ENCODE measurements at regions not wholly inside any gene's neighbourhood (a gene's known extent, or its start where the extent isn't known, plus 50 kb on each side); places are given as distances from the start of the nearest gene placed in this dataset.
"Not testable (repeated sequence)": the region's sequence is repeated elsewhere in the genome, so short reads cannot be mapped to it uniquely, and the experiment has no call there.

DNA sequence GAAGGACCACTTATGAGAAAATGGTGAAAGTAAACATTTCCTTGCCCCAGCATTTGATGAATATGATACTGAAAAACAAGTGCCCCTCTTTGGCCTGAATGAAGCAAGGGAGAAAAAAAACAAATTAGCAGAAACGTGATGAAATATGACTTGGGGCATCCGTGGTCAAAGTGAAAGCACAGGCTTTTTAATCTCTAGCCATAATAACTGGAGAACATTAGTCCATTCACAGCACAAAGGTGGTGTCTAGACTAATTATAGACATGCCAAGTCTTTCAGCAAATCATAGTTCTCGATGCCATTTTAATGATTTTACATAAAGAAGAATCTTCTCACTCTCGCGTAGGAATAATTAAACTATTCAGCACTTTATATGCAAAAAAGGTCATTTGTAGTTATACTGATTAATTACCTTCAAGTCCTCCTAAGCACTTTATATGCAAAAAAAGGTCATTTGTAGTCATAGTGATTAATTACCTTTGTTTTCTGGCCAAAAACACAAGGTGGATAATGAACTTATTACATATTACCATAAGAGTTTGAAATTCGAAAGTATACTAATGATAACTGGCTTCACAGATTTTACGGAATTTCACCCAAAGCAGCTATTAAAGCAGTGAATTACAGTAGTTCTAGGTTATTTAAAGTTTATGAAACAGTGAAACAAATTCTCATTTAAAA is 121.6 kb downstream of the ZNF22 start:
- not testable (repeated sequence) for DNase-seq

GRCh38 chr10:45135443-45136198 is 134.9 kb downstream of the ZNF22 start:
- DNase-seq = no peak

DNA sequence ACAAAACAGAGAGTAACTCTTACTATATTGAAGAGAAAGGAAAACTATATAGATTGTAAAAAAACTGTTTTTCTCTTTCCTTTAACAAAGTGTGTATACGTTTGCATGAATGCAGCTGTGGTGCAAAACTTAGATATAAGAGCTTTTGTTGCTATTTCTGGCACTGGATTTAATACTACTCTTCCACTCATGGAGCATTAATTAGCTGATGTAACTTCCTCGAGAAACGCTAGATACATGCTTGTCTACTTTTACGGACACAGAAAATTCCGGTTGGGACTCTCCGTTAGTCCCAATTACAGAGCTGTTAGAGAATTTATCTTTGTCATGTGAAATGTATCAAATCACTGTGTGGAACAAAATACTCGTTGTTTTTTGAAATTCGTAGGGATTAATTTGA is 135.5 kb downstream of the ZNF22 start:
- no peak for DNase-seq

DNA sequence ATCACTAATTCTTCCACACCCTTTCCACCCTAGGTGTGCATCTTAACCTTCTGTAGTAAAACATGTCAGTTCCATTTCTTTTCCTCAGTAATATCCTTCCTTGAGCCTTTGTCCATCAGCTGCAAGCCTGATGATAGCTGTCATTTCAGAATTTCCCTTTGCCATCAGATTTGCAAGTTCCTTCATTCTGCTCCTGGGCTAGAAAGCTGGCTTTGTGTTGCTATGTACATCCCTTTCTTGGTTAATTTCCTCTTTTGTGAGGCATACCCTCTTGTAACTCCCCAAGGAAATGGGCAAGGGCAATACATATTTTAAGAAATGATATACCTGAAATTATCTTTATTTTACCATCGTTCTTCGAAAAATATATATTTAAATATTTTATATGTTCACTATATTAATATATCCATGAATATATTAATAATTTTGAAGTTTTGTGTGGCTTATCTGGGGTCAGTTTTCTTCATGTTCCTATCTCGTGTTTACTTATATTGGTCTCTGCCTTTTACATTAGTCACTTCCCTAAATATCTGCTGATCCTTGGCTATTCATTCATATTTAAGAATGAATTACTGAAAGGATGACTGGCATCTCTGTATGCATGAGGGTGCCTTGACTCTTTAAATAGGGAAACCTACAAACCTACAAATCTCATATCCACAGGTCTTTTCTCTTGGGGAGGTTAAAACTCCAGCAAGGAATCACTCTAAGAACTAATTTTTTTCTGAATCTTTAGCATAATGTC is 143.8 kb downstream of the ZNF22 start:
- no peak for DNase-seq

DNA sequence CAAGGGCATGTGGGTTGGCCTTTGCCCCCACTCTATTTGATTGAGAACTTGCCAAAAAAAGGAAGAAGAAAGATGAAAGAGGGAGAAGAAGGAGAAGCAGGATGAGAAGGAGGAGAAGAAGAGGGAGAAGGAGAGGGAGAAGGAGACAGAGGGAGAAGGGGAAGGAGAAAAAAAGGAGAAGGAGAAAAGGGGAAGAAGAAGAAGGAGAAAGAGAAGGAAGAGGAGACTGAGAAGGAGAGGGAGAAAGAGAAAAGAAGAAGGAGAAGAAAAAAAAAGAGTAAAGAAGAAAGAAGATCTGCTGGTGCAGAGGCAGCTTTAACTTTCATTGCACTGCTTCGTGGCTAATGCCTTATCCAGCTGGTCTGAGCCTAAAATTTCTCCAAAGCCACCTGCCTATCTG is 144.4 kb downstream of the ZNF22 start:
- not testable (repeated sequence) for DNase-seq

DNA sequence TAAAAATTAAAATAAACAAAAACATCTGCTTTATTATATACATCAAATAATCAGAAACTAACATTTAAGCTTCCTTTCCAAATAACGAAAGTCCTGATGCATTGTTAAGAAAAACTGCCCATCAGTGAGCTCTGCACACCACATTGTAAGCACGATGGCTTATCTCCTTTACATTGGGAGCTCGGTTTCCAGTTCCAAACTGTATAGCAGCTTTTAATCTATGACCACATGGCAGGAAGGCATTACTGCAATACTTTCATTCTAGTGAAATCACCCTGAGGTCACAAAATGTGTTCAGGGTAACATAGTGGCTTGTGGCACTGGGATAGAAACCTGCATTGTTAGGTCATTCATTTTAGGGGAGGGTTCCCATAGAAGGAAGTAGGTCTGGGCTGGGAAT is 146.3 kb downstream of the ZNF22 start:
- no peak for DNase-seq

DNA sequence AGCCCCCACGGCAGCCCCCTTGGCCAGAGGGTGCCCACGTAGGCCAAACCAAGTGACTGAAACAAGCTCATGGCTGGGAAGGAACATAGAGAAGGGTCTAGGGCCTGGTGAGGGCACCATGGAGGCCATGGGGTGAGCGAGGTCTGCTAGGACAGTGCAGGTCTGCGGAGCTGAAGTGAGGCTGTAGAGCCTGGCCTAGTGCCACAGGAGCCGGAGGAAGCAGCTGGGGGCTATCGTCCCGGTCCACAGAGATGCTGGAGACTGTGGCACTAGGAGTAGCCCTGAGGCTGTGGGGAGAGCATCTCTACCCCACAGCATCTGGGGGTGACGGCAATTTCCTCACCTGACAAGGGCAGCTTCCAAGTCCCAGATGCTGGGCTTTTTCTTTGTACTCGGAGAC is 150.3 kb downstream of the ZNF22 start:
- DNase-seq = no peak

DNA sequence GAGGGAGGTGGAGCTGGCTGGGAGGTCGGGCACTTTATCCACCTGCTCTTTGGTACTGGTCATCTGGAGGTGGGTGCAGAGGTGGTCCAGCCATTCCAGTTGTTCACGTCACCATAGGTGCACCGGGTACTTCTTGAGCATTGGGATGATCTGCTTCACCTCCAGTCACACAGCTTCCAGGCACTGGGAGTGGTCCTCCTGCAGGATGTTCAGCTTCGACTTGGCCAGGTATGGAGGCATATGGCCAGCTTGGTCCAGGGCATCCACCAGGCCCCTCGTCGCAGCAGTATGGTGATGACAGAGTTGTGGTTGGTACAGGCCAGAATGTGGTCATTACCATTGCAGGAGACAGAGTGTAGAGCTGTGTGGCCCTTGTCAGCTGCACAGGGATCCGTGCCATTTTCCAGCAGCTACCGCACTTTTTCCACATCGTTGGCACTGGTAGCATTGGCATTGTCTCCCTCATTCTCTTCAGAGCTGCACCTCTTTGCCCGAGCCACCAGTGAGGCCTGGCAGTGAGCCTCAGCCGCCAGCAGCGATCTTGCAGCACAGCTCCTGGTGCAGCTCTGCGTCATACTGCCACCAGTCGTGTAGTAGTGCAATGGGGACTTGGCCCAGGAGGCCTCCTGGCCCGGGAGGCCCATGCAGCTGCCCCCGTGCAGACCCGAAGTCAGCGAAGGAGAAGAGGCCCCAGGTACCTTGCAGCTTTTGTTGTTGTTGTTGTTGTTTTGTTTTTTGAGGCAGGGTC is 150.9 kb downstream of the ZNF22 start:
- DNase-seq = no peak

DNA sequence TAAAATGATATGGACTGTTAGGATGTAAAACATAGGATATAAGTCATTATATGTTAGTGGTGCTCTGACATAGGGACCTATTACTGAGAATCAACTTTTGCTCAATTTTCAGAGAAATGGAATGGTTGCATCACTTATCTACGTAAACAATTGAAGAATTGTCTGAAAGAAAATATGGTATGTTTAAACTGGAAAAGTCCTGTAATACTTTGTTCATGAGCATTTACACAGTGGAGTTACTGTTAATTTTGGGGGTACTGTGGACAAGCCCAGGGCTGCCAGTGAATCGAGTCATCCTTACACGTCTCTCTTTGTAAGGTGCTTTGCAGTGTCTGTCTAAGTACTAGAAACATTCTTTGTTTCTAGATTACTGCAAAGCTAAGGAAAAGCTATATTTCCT is 152.0 kb downstream of the ZNF22 start:
- no peak for DNase-seq

DNA sequence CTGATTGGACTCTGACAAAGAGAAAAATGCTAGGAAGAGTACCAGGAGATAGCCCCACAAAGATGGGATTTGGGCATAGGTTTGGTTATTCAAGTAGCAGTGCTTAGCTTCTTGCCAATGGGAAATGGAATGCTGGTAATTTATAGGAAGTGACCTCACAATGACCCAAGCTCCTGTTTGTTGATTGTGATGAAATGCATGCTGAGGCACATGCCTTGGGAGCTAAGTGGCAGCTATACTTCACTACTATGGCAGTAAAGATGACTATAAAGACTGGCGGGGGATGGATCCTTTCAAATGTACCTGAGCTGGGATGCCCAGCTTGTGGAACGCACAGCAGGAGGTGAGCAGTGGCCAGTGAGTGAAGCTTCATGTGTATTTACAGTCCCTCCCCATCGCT is 153.8 kb downstream of the ZNF22 start:
- no peak for DNase-seq

DNA sequence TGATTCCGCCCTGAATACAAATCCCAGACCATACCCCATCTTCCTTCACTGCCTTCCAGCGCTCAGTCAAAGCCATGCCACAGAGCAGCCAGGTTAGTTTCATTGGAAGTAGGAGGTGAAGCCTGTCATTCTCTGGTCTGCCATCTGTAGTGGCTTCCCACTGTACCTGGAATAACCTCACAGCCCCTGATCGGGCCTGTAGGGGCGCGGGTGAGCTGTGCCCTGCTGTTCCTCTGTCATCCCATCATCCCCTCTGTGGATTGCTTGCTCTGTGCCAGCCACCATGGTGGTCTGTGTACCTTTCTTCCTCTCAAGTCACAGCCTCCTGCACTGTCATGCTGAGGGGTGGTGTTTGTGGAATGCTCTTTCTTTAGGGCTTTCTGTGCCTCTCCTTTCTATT is 155.1 kb downstream of the ZNF22 start:
- DNase-seq = no peak

DNA sequence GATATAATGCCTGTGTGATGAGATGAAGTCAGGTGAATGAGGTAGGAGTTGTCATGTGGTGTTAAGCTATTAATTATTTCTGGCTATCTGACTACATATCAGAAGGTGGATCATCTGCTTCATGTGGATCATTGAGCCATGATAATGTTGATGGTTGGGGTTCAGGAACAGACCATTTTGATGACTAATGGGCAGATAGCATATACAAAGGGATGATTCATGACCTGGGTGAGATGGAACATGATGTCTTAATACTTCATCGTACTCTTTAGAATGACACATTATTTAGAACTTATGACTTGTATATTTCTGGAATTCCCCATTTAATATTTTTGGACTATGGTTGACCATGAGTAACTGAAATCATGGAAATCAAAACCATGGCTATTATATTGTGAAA is 155.1 kb downstream of the OR13A1 start:
- DNase-seq = no peak

DNA sequence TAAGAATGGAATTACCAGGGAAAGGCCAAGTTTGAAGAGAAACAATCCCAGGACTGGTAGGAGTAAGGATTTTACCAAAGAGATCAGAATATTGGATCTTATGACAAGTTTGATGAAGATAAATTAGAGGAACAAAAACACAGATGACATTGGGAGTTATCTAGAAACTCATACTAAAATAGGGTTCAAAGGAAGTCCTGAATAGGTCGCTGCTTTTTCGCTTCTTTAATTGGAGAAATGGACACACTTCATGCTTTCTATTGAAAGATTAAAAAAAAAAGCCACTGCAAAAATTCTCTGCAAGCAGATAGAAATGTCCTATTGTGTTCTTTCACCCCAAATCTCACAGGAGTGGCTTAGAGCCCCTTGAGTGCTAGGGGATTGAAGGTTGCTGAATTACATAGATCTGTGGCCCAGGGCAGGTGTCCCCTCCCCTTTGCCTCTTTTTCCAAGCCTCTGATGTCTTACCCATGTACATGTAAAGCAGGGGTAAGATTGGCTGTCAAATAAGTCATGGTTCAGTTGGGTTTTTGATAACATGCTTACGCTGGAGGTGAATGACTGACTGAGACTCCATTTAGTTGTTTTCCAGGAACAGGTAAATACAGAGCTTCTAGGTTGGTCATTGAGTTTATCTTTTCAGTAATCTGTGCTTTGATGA is 152.0 kb downstream of the OR13A1 start:
- no peak for DNase-seq

DNA sequence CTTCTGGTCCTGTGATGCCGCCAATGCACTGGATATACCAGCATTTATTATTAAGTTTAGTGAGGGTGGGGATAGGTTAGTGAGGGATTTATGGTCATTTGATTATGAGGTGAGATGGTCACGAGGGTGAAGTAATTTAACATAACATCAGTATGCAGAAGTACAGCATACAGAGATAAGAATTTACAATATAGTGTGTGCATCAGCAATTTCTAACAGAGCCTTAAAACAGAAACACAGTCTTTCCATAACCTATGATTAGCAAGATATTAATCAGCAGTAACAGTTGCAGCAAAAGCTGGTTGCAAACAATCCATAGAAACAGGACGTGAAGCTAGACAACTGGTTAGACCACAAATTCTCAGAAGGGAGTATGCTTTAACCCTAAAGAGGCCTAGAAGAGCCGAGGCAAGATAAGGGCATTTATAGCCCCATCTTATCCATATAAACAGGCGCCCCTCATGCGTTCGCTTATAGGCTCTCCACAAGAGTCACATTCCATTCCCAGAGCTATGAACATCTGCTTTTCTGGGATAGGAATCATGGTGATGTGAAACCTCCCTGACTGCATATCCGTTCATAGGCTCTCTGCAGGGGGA is 139.8 kb downstream of the OR13A1 start:
- not testable (repeated sequence) for DNase-seq

- no peak for DNase-seq
These were observed 135.7 kb downstream of the OR13A1 start for GRCh38 chr10:45179691-45180090.

- DNase-seq = no peak
These were observed 134.9 kb downstream of the OR13A1 start for GRCh38 chr10:45180507-45180906.

GRCh38 chr10:45180946-45181875 is 134.2 kb downstream of the OR13A1 start:
- no peak for DNase-seq

- no peak for DNase-seq
These were observed 132.2 kb downstream of the OR13A1 start for GRCh38 chr10:45183174-45183573.

- DNase-seq = no peak
These were observed 117.5 kb downstream of the OR13A1 start for GRCh38 chr10:45197816-45198485.

GRCh38 chr10:45198486-45199204 is 116.8 kb downstream of the OR13A1 start:
- DNase-seq = no peak
